ENCODE measurements at regions not wholly inside any gene's neighbourhood (a gene's known extent, or its start where the extent isn't known, plus 50 kb on each side); places are given as distances from the start of the nearest gene placed in this dataset.

GRCh38 chr10:89869180-89869579 is 167.8 kb downstream of the KIF20B start:
- intact Hi-C loops (cut with DNase I), result no loop called here
- no peaks in the 10 kb centered on the region for H3K36me3 ChIP-seq (replicated peaks in 1 of 2; ENCODE audit: insufficient read depth in 1 of 2, low read depth in 2 of 2)
- no peaks in the 10 kb centered on the region for H3K27me3 ChIP-seq
- ATAC-seq (no peak), DNase-seq (no peak)
- no peaks in the 10 kb centered on the region for H3K9me3 ChIP-seq
- H3K27ac ChIP-seq, result no peak overlapping the region
- H3K4me1 ChIP-seq, result no peaks in the 10 kb centered on the region
- 45 to 47% methylated on average over 2 of the region's 2 CpGs for WGBS, 2 donors
- no peak overlapping the region for H3K4me3 ChIP-seq
- TF ChIP-seq CTCF (IDR thresholded peaks at IDR 0.05) (no peak), POLR2A (IDR thresholded peaks at IDR 0.05) (no peak)

- H3K4me3 ChIP-seq, result no peak overlapping the region
- 67 to 68% methylated on average over 2 of the region's 2 CpGs for WGBS, 2 donors
- H3K27me3 ChIP-seq, result no peaks in the 10 kb centered on the region
- intact Hi-C loops (cut with DNase I), result no loop called here
- no peak for DNase-seq
- H3K4me1 ChIP-seq, result no peaks in the 10 kb centered on the region
- H3K9me3 ChIP-seq, result no peaks in the 10 kb centered on the region
- no peak overlapping the region for H3K27ac ChIP-seq
- no peak for TF ChIP-seq CTCF (IDR thresholded peaks at IDR 0.05)
- TF ChIP-seq POLR2A (IDR thresholded peaks at IDR 0.05), result no peak
- no peaks in the 10 kb centered on the region for H3K36me3 ChIP-seq (replicated peaks in 1 of 2; ENCODE audit: insufficient read depth in 1 of 2, low read depth in 2 of 2)
- ATAC-seq, result no peak
Measured at GRCh38 chr10:89869592-89870156, 168.3 kb downstream of the KIF20B start.

- TF ChIP-seq POLR2A (IDR thresholded peaks at IDR 0.05) (no peak), CTCF (IDR thresholded peaks at IDR 0.05) (no peak)
- intact Hi-C loops (cut with DNase I), result no loop called here
- H3K4me3 ChIP-seq, result no peak overlapping the region
- ATAC-seq (no peak), DNase-seq (no peak)
- WGBS, 2 donors, result 59 to 62% methylated on average over 2 of the region's 2 CpGs
- no peaks in the 10 kb centered on the region for H3K9me3 ChIP-seq
- H3K36me3 ChIP-seq (replicated peaks in 1 of 2; ENCODE audit: insufficient read depth in 1 of 2, low read depth in 2 of 2), result no peaks in the 10 kb centered on the region
- no peaks in the 10 kb centered on the region for H3K4me1 ChIP-seq
- H3K27me3 ChIP-seq, result no peaks in the 10 kb centered on the region
- no peak overlapping the region for H3K27ac ChIP-seq
Measured at GRCh38 chr10:89870936-89871335, 169.5 kb downstream of the KIF20B start.

GRCh38 chr10:89873055-89873454 is 171.7 kb downstream of the KIF20B start:
- no peaks in the 10 kb centered on the region for H3K36me3 ChIP-seq (replicated peaks in 1 of 2; ENCODE audit: insufficient read depth in 1 of 2, low read depth in 2 of 2)
- intact Hi-C loops (cut with DNase I), result no loop called here

More at GRCh38 chr10:89873055-89873454, 171.7 kb downstream of the KIF20B start:
- no peak for DNase-seq
- Histone ChIP-seq H3K9me3 (no peaks in the 10 kb centered on the region), H3K27me3 (no peaks in the 10 kb centered on the region), H3K4me3 (no peak overlapping the region), H3K4me1 (no peaks in the 10 kb centered on the region), H3K27ac (no peak overlapping the region)
- TF ChIP-seq CTCF (IDR thresholded peaks at IDR 0.05) (no peak), POLR2A (IDR thresholded peaks at IDR 0.05) (no peak)
- WGBS, 2 donors, result 56 to 66% methylated on average over 3 of the region's 3 CpGs
- ATAC-seq, result no peak

All from body of pancreas (tissue), 4 donors.